ENCODE measurements at regions not wholly inside any gene's neighbourhood (a gene's known extent, or its start where the extent isn't known, plus 50 kb on each side); places are given as distances from the start of the nearest gene placed in this dataset.

DNA sequence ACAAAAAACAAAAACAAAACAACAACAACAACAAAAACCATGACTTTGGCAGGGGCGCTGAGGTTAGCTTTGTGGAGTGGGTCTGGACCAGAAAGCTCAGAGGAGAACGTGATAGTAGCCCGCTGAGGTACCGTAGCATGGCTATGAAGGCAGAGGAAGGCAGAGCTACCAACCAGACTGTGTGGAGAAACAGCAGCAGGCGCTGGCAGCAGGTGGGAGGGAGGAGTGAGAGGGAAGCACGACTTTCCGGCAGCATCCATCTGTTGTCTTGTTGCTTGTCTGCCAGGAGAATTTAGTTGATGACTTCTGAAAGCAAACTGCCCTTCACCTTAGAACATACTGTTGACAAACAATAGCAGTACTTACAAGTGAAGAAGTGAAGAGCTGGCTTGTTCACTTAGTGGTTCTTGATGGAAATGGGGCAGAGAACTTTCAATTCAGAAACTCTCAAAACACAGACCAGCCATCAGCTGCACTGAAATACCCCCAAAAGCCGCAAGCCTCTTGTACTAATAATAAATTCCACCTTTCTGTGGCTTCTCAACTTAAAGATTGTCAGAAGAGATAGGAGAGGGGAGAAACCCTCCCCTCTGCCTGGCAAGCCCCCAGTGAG lies 447.2 kb downstream of the SLITRK2 start:
- no peaks in the 10 kb centered on the region for H3K36me3 ChIP-seq (ENCODE audit: insufficient read depth, low read length)
- TF ChIP-seq EZH2 (IDR thresholded peaks at IDR 0.05; ENCODE audit: borderline replicate concordance, low read depth, low read length, severe bottlenecking) (no peak), CTCF (IDR thresholded peaks at IDR 0.05; ENCODE audit: borderline replicate concordance, extremely low read depth, low read length, poor library complexity, severe bottlenecking) (no peak)
- no peak overlapping the region for H3K4me2 ChIP-seq (ENCODE audit: insufficient read depth, low read length)
- H3K9me3 ChIP-seq (ENCODE audit: insufficient read depth, low read length, severe bottlenecking) = no peaks in the 10 kb centered on the region
- DNase-seq = no peak
- H3K27ac ChIP-seq (ENCODE audit: low read length) = no peak overlapping the region
- H3K4me1 ChIP-seq (ENCODE audit: insufficient read depth, low read length) = no peaks in the 10 kb centered on the region
- H3K79me2 ChIP-seq (ENCODE audit: insufficient read depth, low read length) = no peaks in the 10 kb centered on the region
- H3K4me3 ChIP-seq (ENCODE audit: low read depth in 1 of 2, low read length in 2 of 2) = no peak overlapping the region
- no peak overlapping the region for H2AFZ ChIP-seq (ENCODE audit: low read depth, low read length)
- no peak overlapping the region for H3K9ac ChIP-seq (ENCODE audit: low read depth, low read length)
- H3K27me3 ChIP-seq (ENCODE audit: insufficient read depth, low read length, poor library complexity) = no peaks in the 10 kb centered on the region
- no peak for ATAC-seq (ENCODE audit: insufficient read depth, low read depth)
- H4K20me1 ChIP-seq (ENCODE audit: insufficient read depth, low read length) = no peaks in the 10 kb centered on the region

- Histone ChIP-seq H3K4me3 (ENCODE audit: low read depth in 1 of 2, low read length in 2 of 2) (no peak overlapping the region), H3K9ac (ENCODE audit: low read depth, low read length) (no peak overlapping the region), H2AFZ (ENCODE audit: low read depth, low read length) (no peak overlapping the region), H3K9me3 (ENCODE audit: insufficient read depth, low read length, severe bottlenecking) (no peaks in the 10 kb centered on the region), H3K27ac (ENCODE audit: low read length) (no peak overlapping the region), H3K27me3 (ENCODE audit: insufficient read depth, low read length, poor library complexity) (no peaks in the 10 kb centered on the region), H3K36me3 (ENCODE audit: insufficient read depth, low read length) (no peaks in the 10 kb centered on the region), H3K79me2 (ENCODE audit: insufficient read depth, low read length) (no peaks in the 10 kb centered on the region), H3K4me1 (ENCODE audit: insufficient read depth, low read length) (no peaks in the 10 kb centered on the region), H3K4me2 (ENCODE audit: insufficient read depth, low read length) (no peak overlapping the region), H4K20me1 (ENCODE audit: insufficient read depth, low read length) (no peaks in the 10 kb centered on the region)
- TF ChIP-seq CTCF (IDR thresholded peaks at IDR 0.05; ENCODE audit: borderline replicate concordance, extremely low read depth, low read length, poor library complexity, severe bottlenecking) = peak; percentile 27
- no peak for TF ChIP-seq EZH2 (IDR thresholded peaks at IDR 0.05; ENCODE audit: borderline replicate concordance, low read depth, low read length, severe bottlenecking)
- peak; percentile 5 for DNase-seq
- no peak for ATAC-seq (ENCODE audit: insufficient read depth, low read depth)
Measured at GRCh38 chrX:146278381-146278780, 460.8 kb downstream of the SLITRK2 start.

All from DND-41 (cell line).